Gastrocnemius medialis (tissue), 4 donors: ENCODE measurements at regions not wholly inside any gene's neighbourhood (a gene's known extent, or its start where the extent isn't known, plus 50 kb on each side); places are given as distances from the start of the nearest gene placed in this dataset.

ENCODE experiments used
- ATAC-seq, 2 donors: fragments of 150-250 bp; one replicate each; pipeline ENCODE4 v1.9.1; 2016
- DNase-seq, 2 donors: peaks; one replicate each; pipeline ENCODE4 v3.0.0-alpha.2; 2019
- H3K27ac ChIP-seq, 4 donors: fragments of 200-600 bp; sonication (generic); 1 replicate in 1 of 4; 2 replicates in 3 of 4; pipeline ENCODE4 v1.5.1; 2016 to 2018; ENCODE audit warnings: mild to moderate bottlenecking in 2 of 4, moderate library complexity in 1 of 4
- H3K27me3 ChIP-seq, 3 donors: fragments of 200-600 bp; sonication (generic) in 2 of 3; 1 replicate in 1 of 3; 2 replicates in 2 of 3; pipeline versions ENCODE4 v1.5.1 to v1.6.0; 2016 to 2019; ENCODE audit warnings: mild to moderate bottlenecking in 1 of 3, moderate library complexity in 1 of 3
- H3K36me3 ChIP-seq, 2 donors: fragments of 200-600 bp; sonication (generic) in 1 of 2; one replicate each; pipeline ENCODE4 v1.5.1; 2017 to 2018
- H3K4me1 ChIP-seq, 2 donors: fragments of 200-600 bp; sonication (generic) in 1 of 2; one replicate each; pipeline ENCODE4 v1.5.1; 2016 to 2017; ENCODE audit warnings: mild to moderate bottlenecking in 2 of 2
- H3K4me3 ChIP-seq, 4 donors: fragments of 200-600 bp; sonication (generic) in 3 of 4; 1 replicate in 1 of 4; 2 replicates in 3 of 4; pipeline ENCODE4 v1.5.1; 2016 to 2019; ENCODE audit warnings: mild to moderate bottlenecking in 2 of 4
- H3K9me3 ChIP-seq, 3 donors: fragments of 200-600 bp; sonication (generic) in 2 of 3; 1 replicate in 1 of 3; 2 replicates in 2 of 3; pipeline ENCODE4 v1.5.1; 2016 to 2019
- CTCF ChIP-seq, 5 experiments: fragments of 450-650 bp in 3 of 5; fragments of 200-600 bp in 2 of 5; sonication (generic) in 2 of 5; IDR thresholded peaks in 4 of 5; conservative IDR thresholded peaks in 1 of 5; 1 replicate in 4 of 5; 2 replicates in 1 of 5; pipeline ENCODE4 v1.5.1; 2016 to 2019; ENCODE audit warnings: antibody characterized with exemption in 5 of 5, mild to moderate bottlenecking in 3 of 5, moderate library complexity in 3 of 5
- POLR2A ChIP-seq, 2 donors: fragments of 450-650 bp; IDR thresholded peaks; one replicate each; pipeline ENCODE4 v1.6.1; 2017; ENCODE audit warnings: antibody characterized with exemption in 2 of 2, mild to moderate bottlenecking in 2 of 2, moderate library complexity in 2 of 2
- in situ Hi-C, 4 donors: fragments of 200-750 bp; cut with MboI; loops; one replicate each; pipeline versions ENCODE4 v1.15.0 to v1.8.0; 2017; ENCODE audit warnings: low sequenced_read_pairs in 4 of 4
- intact Hi-C: fragments of 100-400 bp; cut with DNase I; formaldehyde crosslinking; loops from one replicate; pipeline ENCODE4 v1.15.1; 2023; ENCODE audit warnings: low total_unique reads

GRCh38 chr15:46897266-46897665 lies 820.0 kb upstream of the SEMA6D start:
- no peaks in the 10 kb centered on the region for H3K27me3 ChIP-seq
- intact Hi-C loops, result no loop called here
- H3K9me3 ChIP-seq, result no peaks in the 10 kb centered on the region
- no peak for ATAC-seq
- in situ Hi-C loops, result no loop called here
- H3K4me3 ChIP-seq, result no peak overlapping the region
- H3K36me3 ChIP-seq, result no peaks in the 10 kb centered on the region
- no peaks in the 10 kb centered on the region for H3K4me1 ChIP-seq
- DNase-seq, result no peak
- no peak for TF ChIP-seq CTCF (IDR thresholded peaks at IDR 0.05 in 4 of 5, conservative IDR thresholded peaks at IDR 0.05 in 1 of 5)
- no peak for TF ChIP-seq POLR2A (IDR thresholded peaks at IDR 0.05)
- no peak overlapping the region for H3K27ac ChIP-seq

DNA sequence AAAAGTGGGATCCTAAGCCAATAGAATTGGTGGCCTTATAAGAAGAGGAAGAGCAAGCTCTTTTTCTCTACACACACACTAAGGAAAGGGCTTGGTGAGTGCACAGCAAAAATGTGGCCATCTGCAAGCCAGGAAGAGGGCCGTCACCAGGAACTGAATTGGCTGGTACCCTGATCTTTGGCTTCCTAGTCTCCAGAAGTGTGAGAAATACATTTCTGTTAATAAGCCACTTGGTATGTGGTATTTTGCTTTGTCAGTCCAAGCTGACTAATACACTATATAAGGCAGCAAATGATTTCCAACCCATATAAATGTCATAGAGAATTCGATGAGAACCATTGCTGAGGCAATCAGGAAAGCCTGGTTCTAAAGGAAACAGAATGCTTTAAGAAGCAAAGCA lies 816.3 kb upstream of the SEMA6D start:
- Histone ChIP-seq H3K27me3 (no peaks in the 10 kb centered on the region), H3K4me3 (no peak overlapping the region), H3K4me1 (no peaks in the 10 kb centered on the region), H3K27ac (no peak overlapping the region), H3K36me3 (no peaks in the 10 kb centered on the region), H3K9me3 (no peaks in the 10 kb centered on the region)
- in situ Hi-C loops, result no loop called here
- DNase-seq (no peak), ATAC-seq (no peak)
- intact Hi-C loops, result no loop called here
- no peak for TF ChIP-seq CTCF (IDR thresholded peaks at IDR 0.05 in 4 of 5, conservative IDR thresholded peaks at IDR 0.05 in 1 of 5)
- TF ChIP-seq POLR2A (IDR thresholded peaks at IDR 0.05), result no peak

DNA sequence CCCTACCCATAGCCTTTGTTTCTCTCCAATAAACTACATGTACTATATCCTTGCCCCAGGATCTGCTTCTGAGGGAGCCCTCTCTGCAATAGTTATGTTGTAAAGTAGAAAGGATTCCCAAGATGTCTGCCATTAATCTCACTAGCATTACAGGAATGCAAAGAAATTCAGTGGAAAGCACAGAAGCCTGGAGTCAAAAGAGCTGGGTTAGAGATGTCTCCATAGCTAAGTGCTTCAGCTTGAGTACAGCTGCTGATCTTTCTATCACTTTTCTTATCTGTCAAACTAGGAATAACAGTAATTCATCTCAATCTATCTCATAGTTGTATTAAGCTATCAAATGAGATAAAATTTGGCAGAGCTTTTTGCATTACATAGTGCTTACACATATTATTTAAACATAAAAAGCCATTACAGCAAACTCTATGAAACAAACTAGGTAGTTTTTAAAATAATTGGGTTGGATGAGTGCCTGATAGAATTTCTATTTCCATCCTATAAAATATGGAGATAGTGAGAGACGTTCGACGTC lies 799.5 kb upstream of the SEMA6D start:
- intact Hi-C loops, result no loop called here
- no peak for ATAC-seq

GRCh38 chr15:46918462-46919140 lies 798.7 kb upstream of the SEMA6D start:
- Histone ChIP-seq H3K27ac (no peak overlapping the region), H3K36me3 (no peaks in the 10 kb centered on the region), H3K4me3 (no peak overlapping the region), H3K9me3 (no peaks in the 10 kb centered on the region), H3K27me3 (no peaks in the 10 kb centered on the region), H3K4me1 (no peaks in the 10 kb centered on the region)
- in situ Hi-C loops (no loop called here), intact Hi-C loops (no loop called here)
- DNase-seq (no peak), ATAC-seq (no peak)
- TF ChIP-seq CTCF (IDR thresholded peaks at IDR 0.05 in 4 of 5, conservative IDR thresholded peaks at IDR 0.05 in 1 of 5), result no peak
- no peak for TF ChIP-seq POLR2A (IDR thresholded peaks at IDR 0.05)

More for the DNA sequence above, 799.5 kb upstream of the SEMA6D start:
- Histone ChIP-seq H3K4me1 (no peaks in the 10 kb centered on the region), H3K36me3 (no peaks in the 10 kb centered on the region), H3K27me3 (no peaks in the 10 kb centered on the region), H3K4me3 (no peak overlapping the region), H3K9me3 (no peaks in the 10 kb centered on the region), H3K27ac (no peak overlapping the region)
- TF ChIP-seq POLR2A (IDR thresholded peaks at IDR 0.05) (no peak), CTCF (IDR thresholded peaks at IDR 0.05 in 4 of 5, conservative IDR thresholded peaks at IDR 0.05 in 1 of 5) (no peak)
- in situ Hi-C loops, result no loop called here
- DNase-seq, result no peak

DNA sequence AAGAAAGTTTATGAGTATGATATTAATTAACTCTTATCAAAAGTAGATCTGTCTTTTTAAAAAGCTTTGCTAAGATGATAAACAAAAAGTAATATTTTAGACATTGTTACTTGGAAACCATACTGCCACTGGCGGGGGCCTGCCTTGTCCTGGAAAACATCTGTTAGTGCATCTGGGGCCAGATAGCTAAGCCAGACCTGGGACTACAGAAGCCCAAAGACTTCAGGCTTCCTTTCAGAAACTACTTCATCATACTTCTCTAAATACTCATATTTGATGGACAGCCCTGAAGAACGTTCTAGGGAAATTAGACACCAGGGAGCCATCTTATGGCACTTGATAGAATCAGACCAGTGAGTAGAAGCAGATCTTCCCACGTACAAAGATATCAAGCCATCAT lies 795.4 kb upstream of the SEMA6D start:
- no peak overlapping the region for H3K27ac ChIP-seq
- no peak for TF ChIP-seq POLR2A (IDR thresholded peaks at IDR 0.05)
- TF ChIP-seq CTCF (IDR thresholded peaks at IDR 0.05 in 4 of 5, conservative IDR thresholded peaks at IDR 0.05 in 1 of 5), result no peak
- DNase-seq (no peak), ATAC-seq (no peak)
- no peaks in the 10 kb centered on the region for H3K9me3 ChIP-seq
- in situ Hi-C loops (no loop called here), intact Hi-C loops (no loop called here)
- H3K36me3 ChIP-seq, result no peaks in the 10 kb centered on the region
- H3K4me3 ChIP-seq, result no peak overlapping the region
- no peaks in the 10 kb centered on the region for H3K4me1 ChIP-seq
- H3K27me3 ChIP-seq, result no peaks in the 10 kb centered on the region
